OCI-LY7 (cell line): ENCODE measurements at regions not wholly inside any gene's neighbourhood (a gene's known extent, or its start where the extent isn't known, plus 50 kb on each side); places are given as distances from the start of the nearest gene placed in this dataset.

ENCODE experiments used
- CTCF ChIP-seq: fragments of 200-600 bp; sonication (generic); conservative IDR thresholded peaks from 2 replicates; pipeline ENCODE4 v1.5.1; 2014; ENCODE audit warnings: mild to moderate bottlenecking, antibody characterized with exemption, low read length, moderate library complexity, mixed read lengths
- EZH2phosphoT487 ChIP-seq: fragments of 200-600 bp; sonication (generic); IDR thresholded peaks from 2 replicates; pipeline ENCODE4 v1.6.1; 2018; ENCODE audit warnings: low read depth, borderline replicate concordance, mild to moderate bottlenecking, mixed run types, antibody characterized with exemption, low read length, moderate library complexity, mixed read lengths

DNA sequence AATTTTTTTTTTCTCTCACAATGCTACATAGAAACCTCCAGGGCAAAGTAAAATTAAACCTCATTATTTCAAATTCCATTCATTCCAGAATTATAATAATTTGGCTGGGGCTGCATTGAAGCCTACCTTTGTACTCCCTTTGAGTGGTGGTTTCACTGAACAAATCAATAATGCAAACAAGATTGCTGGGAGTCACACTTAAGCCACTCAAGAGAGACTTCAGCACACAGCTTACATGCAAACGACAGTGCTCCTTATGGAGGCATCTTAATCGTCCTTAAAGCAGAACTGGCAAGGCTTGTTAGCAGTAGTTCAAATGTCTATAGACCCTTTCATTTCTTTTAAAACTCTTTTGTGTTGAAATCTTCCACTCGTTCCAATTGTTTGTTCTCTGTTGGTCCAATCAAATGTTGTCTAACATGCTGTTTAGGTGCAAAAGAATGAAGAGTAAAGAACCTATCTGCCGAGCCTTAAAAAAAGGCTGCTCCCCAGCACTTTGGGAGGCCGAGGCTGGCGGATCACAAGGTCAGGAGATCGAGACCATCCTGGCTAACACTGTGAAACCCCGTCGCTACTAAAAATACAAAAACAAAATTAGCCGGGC lies 294.9 kb downstream of the FGFR2 start:
- TF ChIP-seq CTCF (no peak), EZH2phosphoT487 (no peak)
